ENCODE measurements at regions not wholly inside any gene's neighbourhood (a gene's known extent, or its start where the extent isn't known, plus 50 kb on each side); places are given as distances from the start of the nearest gene placed in this dataset.

DNA sequence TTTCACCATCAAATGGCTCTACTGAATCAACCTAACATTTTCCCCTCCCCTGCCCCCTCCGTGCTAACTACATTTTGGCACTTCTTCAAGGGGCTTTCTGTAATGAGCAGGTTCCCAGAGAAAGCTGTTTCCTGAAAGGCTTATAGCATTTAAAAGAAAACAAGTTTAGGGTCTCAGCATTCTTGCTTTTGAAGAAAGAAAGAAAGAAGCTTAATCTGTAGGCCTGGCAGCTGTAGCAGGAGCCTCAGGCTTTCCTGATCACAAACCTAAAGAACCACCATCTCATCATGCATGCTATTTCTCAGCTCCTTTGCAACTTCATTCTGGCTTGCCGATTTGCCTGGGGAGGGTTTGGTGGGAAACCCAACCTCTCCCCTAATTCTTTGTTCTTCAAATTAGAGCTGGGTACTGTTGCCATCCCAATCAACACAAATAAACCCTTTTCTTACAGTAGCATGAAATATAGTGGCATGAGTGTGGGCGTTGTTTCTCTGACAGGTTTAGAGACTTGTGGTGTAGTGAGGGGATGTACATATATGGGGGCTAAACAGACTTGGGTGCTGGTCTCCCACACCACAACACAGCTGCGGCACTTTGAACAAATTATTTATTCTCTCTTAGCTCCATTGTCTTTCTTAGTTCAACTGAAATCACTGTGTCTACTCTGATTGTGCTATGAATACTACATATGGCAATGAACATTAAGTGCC is 160.5 kb upstream of the TNC start:
- Histone ChIP-seq H3K4me1 (ENCODE audit: control insufficient read depth, insufficient read depth, low read length, poor library complexity, severe bottlenecking) (no peaks in the 10 kb centered on the region), H3K36me3 (ENCODE audit: control insufficient read depth, insufficient read depth, low read length) (no peaks in the 10 kb centered on the region), H3K27ac (ENCODE audit: low read depth, low read length, severe bottlenecking) (no peak overlapping the region), H3K4me3 (ENCODE audit: extremely low read depth, insufficient read depth, low read length, poor library complexity, severe bottlenecking) (no peak overlapping the region), H3K9me3 (ENCODE audit: control insufficient read depth, low read length) (no peaks in the 10 kb centered on the region)
- 33 to 57% methylated on average over 1 of the region's 4 CpGs for WGBS, 2 experiments (ENCODE audit: insufficient coverage in 2 of 2)

- Histone ChIP-seq H3K4me1 (ENCODE audit: control insufficient read depth, insufficient read depth, low read length, poor library complexity, severe bottlenecking) (no peaks in the 10 kb centered on the region), H3K9me3 (ENCODE audit: control insufficient read depth, low read length) (no peaks in the 10 kb centered on the region), H3K4me3 (ENCODE audit: extremely low read depth, insufficient read depth, low read length, poor library complexity, severe bottlenecking) (no peak overlapping the region), H3K27ac (ENCODE audit: low read depth, low read length, severe bottlenecking) (no peak overlapping the region), H3K36me3 (ENCODE audit: control insufficient read depth, insufficient read depth, low read length) (no peaks in the 10 kb centered on the region)
- 67 to 100% methylated on average over 1 of the region's 1 CpG for WGBS, 2 experiments (ENCODE audit: insufficient coverage in 2 of 2)
These were observed 165.4 kb upstream of the TNC start for GRCh38 chr9:115283395-115283794.

GRCh38 chr9:115285836-115286235 is 167.9 kb upstream of the TNC start:
- H3K9me3 ChIP-seq (ENCODE audit: control insufficient read depth, low read length) = no peaks in the 10 kb centered on the region
- no peak overlapping the region for H3K27ac ChIP-seq (ENCODE audit: low read depth, low read length, severe bottlenecking)
- H3K4me1 ChIP-seq (ENCODE audit: control insufficient read depth, insufficient read depth, low read length, poor library complexity, severe bottlenecking) = no peaks in the 10 kb centered on the region
- no peak overlapping the region for H3K4me3 ChIP-seq (ENCODE audit: extremely low read depth, insufficient read depth, low read length, poor library complexity, severe bottlenecking)
- no peaks in the 10 kb centered on the region for H3K36me3 ChIP-seq (ENCODE audit: control insufficient read depth, insufficient read depth, low read length)

GRCh38 chr9:115286411-115286810 is 168.5 kb upstream of the TNC start:
- 100% methylated on average over 1 of the region's 1 CpG; no CpG with 5 or more reads in 1 of the 2 experiments for WGBS, 2 experiments (ENCODE audit: insufficient coverage in 2 of 2)

GRCh38 chr9:115289757-115290208 is 171.8 kb upstream of the TNC start:
- H3K4me1 ChIP-seq (ENCODE audit: control insufficient read depth, insufficient read depth, low read length, poor library complexity, severe bottlenecking) = peaks cover 18% of the 10 kb centered on the region
- H3K27ac ChIP-seq (ENCODE audit: low read depth, low read length, severe bottlenecking) = no peak overlapping the region
- no peaks in the 10 kb centered on the region for H3K36me3 ChIP-seq (ENCODE audit: control insufficient read depth, insufficient read depth, low read length)
- 86% methylated on average over 1 of the region's 1 CpG; no CpG with 5 or more reads in 1 of the 2 experiments for WGBS, 2 experiments (ENCODE audit: insufficient coverage in 2 of 2)
- H3K9me3 ChIP-seq (ENCODE audit: control insufficient read depth, low read length) = no peaks in the 10 kb centered on the region
- no peak overlapping the region for H3K4me3 ChIP-seq (ENCODE audit: extremely low read depth, insufficient read depth, low read length, poor library complexity, severe bottlenecking)

More at GRCh38 chr9:115286411-115286810, 168.5 kb upstream of the TNC start:
- H3K36me3 ChIP-seq (ENCODE audit: control insufficient read depth, insufficient read depth, low read length) = no peaks in the 10 kb centered on the region
- H3K9me3 ChIP-seq (ENCODE audit: control insufficient read depth, low read length) = no peaks in the 10 kb centered on the region
- H3K4me1 ChIP-seq (ENCODE audit: control insufficient read depth, insufficient read depth, low read length, poor library complexity, severe bottlenecking) = no peaks in the 10 kb centered on the region
- no peak overlapping the region for H3K4me3 ChIP-seq (ENCODE audit: extremely low read depth, insufficient read depth, low read length, poor library complexity, severe bottlenecking)
- no peak overlapping the region for H3K27ac ChIP-seq (ENCODE audit: low read depth, low read length, severe bottlenecking)

DNA sequence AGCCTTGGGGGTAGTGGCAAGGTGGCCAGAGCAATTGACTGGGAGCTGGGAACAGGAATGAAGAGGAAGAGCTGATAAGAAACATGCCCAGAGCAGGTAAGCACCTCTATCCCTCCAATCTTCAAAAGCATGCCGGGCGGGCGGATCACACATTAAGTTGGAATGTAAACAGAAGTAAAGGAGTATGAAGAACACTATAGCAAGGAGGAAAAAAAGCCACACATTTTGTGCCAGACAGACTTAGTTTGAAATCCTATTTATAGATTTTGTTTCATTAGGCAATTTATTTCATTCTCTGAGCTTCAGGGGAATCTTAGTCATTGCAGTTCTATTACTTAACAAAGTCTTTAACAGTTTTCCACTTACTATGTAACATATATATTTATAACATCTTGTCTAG is 173.9 kb upstream of the TNC start:
- no peak overlapping the region for H3K4me3 ChIP-seq (ENCODE audit: extremely low read depth, insufficient read depth, low read length, poor library complexity, severe bottlenecking)
- H3K9me3 ChIP-seq (ENCODE audit: control insufficient read depth, low read length) = no peaks in the 10 kb centered on the region
- peaks cover 18% of the 10 kb centered on the region for H3K4me1 ChIP-seq (ENCODE audit: control insufficient read depth, insufficient read depth, low read length, poor library complexity, severe bottlenecking)
- no peaks in the 10 kb centered on the region for H3K36me3 ChIP-seq (ENCODE audit: control insufficient read depth, insufficient read depth, low read length)
- WGBS, 2 experiments (ENCODE audit: insufficient coverage in 2 of 2) = no CpG with 5 or more reads among the region's 3 CpGs
- no peak overlapping the region for H3K27ac ChIP-seq (ENCODE audit: low read depth, low read length, severe bottlenecking)

- Histone ChIP-seq H3K27ac (ENCODE audit: low read depth, low read length, severe bottlenecking) (peak overlapping the region; percentile 55), H3K9me3 (ENCODE audit: control insufficient read depth, low read length) (no peaks in the 10 kb centered on the region), H3K36me3 (ENCODE audit: control insufficient read depth, insufficient read depth, low read length) (no peaks in the 10 kb centered on the region), H3K4me3 (ENCODE audit: extremely low read depth, insufficient read depth, low read length, poor library complexity, severe bottlenecking) (no peak overlapping the region), H3K4me1 (ENCODE audit: control insufficient read depth, insufficient read depth, low read length, poor library complexity, severe bottlenecking) (peaks cover 18% of the 10 kb centered on the region)
- 80% methylated on average over 1 of the region's 4 CpGs; no CpG with 5 or more reads in 1 of the 2 experiments for WGBS, 2 experiments (ENCODE audit: insufficient coverage in 2 of 2)
These were observed 174.8 kb upstream of the TNC start for GRCh38 chr9:115292584-115293279.

DNA sequence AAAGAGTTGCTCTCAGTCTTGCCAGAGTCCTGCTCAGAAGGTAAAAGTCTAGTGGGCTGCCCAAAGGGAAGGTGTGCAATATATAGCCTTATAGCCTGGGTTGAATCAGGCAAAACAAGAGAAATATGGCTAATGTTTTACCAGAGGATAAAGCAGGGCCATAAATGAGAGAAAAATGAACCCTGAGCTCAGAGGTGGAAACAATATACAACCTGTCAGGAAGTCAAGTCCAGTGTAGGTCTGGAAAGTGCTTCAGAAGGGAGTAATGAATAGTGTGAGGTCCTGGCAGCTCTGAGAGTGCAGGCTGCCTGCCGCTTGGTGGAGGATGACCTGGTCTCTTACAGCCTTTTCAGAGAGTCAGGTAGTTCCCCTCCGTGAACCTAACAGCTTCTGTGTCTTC is 177.8 kb upstream of the TNC start:
- WGBS, 2 experiments (ENCODE audit: insufficient coverage in 2 of 2) = 91 to 94% methylated on average over 2 of the region's 2 CpGs
- Histone ChIP-seq H3K4me3 (ENCODE audit: extremely low read depth, insufficient read depth, low read length, poor library complexity, severe bottlenecking) (no peak overlapping the region), H3K4me1 (ENCODE audit: control insufficient read depth, insufficient read depth, low read length, poor library complexity, severe bottlenecking) (peaks cover 18% of the 10 kb centered on the region), H3K27ac (ENCODE audit: low read depth, low read length, severe bottlenecking) (no peak overlapping the region), H3K36me3 (ENCODE audit: control insufficient read depth, insufficient read depth, low read length) (no peaks in the 10 kb centered on the region), H3K9me3 (ENCODE audit: control insufficient read depth, low read length) (no peaks in the 10 kb centered on the region)

DNA sequence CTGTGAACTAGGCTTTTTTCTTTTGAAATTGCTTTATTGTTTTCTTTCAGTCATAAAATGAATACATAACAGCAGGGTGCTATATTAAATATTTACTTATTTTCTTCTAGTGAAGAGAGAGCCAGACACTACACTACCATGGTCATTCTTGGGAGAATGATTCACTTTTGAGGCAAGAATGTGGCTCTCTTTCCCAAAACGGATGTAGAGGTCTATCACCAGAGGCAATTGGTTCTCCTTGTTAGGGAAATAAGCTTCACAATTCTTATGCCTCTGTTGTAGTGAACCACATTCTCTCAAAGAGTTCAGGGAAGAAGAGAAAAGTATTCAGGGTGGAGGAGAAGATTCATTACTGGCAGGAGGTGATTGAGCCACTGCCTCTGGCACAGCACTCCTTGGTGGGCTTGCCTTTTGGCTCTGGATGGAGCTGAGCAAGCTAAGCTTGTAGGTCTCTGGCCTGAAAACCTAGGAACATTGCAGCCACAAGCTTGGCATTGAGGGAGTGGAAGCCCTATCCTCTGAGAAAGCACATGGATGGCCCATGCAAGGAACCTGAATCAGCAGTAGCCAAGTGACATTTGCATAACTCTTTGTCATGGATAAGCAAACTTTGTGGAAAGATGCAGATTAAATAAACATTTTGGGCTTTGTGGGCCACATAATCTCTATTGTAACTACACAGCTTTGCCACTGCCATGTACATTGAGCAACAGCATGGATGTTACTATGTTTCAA is 179.0 kb upstream of the TNC start:
- Histone ChIP-seq H3K4me1 (ENCODE audit: control insufficient read depth, insufficient read depth, low read length, poor library complexity, severe bottlenecking) (peaks cover 13% of the 10 kb centered on the region), H3K9me3 (ENCODE audit: control insufficient read depth, low read length) (no peaks in the 10 kb centered on the region), H3K36me3 (ENCODE audit: control insufficient read depth, insufficient read depth, low read length) (no peaks in the 10 kb centered on the region), H3K4me3 (ENCODE audit: extremely low read depth, insufficient read depth, low read length, poor library complexity, severe bottlenecking) (no peak overlapping the region), H3K27ac (ENCODE audit: low read depth, low read length, severe bottlenecking) (no peak overlapping the region)
- 60% methylated on average over 1 of the region's 1 CpG; no CpG with 5 or more reads in 1 of the 2 experiments for WGBS, 2 experiments (ENCODE audit: insufficient coverage in 2 of 2)

DNA sequence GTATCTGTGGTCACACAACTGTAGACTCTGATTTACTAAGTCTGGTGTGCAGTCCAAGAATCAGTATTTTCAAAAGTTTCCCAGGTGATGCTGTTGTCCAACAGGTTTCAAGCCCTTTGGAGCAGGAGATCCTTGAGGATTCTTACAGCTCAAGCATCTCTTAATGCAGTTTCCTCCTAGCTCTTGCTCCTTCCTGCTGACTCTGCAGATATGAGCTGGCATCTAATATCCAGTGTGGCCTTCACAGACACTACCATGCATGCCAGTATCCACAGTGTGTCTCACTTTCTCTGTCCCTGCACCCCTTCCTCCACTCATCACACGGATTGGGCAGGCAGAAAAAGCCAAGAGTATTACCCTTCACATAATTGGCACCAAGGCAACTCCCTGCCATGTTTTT is 182.2 kb upstream of the TNC start:
- Histone ChIP-seq H3K36me3 (ENCODE audit: control insufficient read depth, insufficient read depth, low read length) (no peaks in the 10 kb centered on the region), H3K9me3 (ENCODE audit: control insufficient read depth, low read length) (no peaks in the 10 kb centered on the region), H3K4me3 (ENCODE audit: extremely low read depth, insufficient read depth, low read length, poor library complexity, severe bottlenecking) (no peak overlapping the region), H3K27ac (ENCODE audit: low read depth, low read length, severe bottlenecking) (no peak overlapping the region), H3K4me1 (ENCODE audit: control insufficient read depth, insufficient read depth, low read length, poor library complexity, severe bottlenecking) (no peaks in the 10 kb centered on the region)
- WGBS, 2 experiments (ENCODE audit: insufficient coverage in 2 of 2) = 90 to 100% methylated on average over 1 of the region's 1 CpG

Data from mesodermal cell (in vitro differentiated cells).